ENCODE measurements at regions not wholly inside any gene's neighbourhood (a gene's known extent, or its start where the extent isn't known, plus 50 kb on each side); places are given as distances from the start of the nearest gene placed in this dataset.

DNA sequence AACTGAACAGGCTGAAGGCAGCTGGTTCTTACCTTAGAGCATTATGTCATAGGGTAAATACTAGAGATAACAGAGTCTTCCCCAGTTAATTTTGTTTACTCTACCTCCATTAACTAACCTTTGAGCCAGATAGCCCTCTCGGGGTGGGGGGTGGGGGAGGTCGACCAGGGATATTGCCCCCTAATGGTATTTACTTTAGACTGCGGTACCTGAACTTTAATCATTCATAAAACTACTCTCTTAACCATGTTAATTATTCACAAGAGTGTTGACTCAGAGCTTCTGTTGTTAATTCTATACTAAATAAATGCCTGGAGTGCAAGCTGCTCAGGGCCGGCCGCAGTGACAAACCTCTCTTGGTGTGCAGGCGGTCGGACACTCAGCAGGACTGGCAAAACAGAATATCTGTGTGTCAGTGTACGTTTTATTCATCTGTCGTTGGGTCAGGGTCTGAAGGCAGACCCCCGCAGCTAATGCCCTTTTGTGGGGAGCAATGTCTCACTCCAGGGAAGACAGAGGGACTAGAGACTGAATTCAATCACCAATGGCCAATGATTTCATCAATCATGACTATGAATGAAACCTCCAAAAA lies 152.4 kb upstream of the COL21A1 start:
- TF ChIP-seq POLR2A (IDR thresholded peaks at IDR 0.05), result no peak
- TF ChIP-seq, protein P1, sequence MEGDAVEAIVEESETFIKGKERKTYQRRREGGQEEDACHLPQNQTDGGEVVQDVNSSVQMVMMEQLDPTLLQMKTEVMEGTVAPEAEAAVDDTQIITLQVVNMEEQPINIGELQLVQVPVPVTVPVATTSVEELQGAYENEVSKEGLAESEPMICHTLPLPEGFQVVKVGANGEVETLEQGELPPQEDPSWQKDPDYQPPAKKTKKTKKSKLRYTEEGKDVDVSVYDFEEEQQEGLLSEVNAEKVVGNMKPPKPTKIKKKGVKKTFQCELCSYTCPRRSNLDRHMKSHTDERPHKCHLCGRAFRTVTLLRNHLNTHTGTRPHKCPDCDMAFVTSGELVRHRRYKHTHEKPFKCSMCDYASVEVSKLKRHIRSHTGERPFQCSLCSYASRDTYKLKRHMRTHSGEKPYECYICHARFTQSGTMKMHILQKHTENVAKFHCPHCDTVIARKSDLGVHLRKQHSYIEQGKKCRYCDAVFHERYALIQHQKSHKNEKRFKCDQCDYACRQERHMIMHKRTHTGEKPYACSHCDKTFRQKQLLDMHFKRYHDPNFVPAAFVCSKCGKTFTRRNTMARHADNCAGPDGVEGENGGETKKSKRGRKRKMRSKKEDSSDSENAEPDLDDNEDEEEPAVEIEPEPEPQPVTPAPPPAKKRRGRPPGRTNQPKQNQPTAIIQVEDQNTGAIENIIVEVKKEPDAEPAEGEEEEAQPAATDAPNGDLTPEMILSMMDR (IDR thresholded peaks at IDR 0.05), result no peak

All from body of pancreas (tissue), 4 donors.